KOPT-K1 (cell line): ENCODE measurements at regions not wholly inside any gene's neighbourhood (a gene's known extent, or its start where the extent isn't known, plus 50 kb on each side); places are given as distances from the start of the nearest gene placed in this dataset.
A peak's percentile ranks its signal among the peaks of the same experiment; 100 is the strongest.

Source experiments
- H3K27ac ChIP-seq: fragments of 200-600 bp; sonication (generic); 2 replicates; pipeline ENCODE4 v1.5.1; 2016; ENCODE audit warnings: antibody characterized with exemption, mild to moderate bottlenecking, low read depth, low read length; ENCODE audit not compliant: poor library complexity, severe bottlenecking
- H3K36me3 ChIP-seq: fragments of 200-600 bp; sonication (generic); 2 replicates; pipeline ENCODE4 v1.5.1; 2017; ENCODE audit warnings: antibody characterized with exemption, mild to moderate bottlenecking, low read length, moderate library complexity; ENCODE audit not compliant: insufficient read depth
- H3K9me3 ChIP-seq: fragments of 200-600 bp; sonication (generic); 2 replicates; pipeline ENCODE4 v1.5.1; 2017; ENCODE audit warnings: antibody characterized with exemption, low read length, mild to moderate bottlenecking; ENCODE audit not compliant: insufficient read depth, poor library complexity, severe bottlenecking

GRCh38 chr17:36705874-36706731 lies 104.7 kb downstream of the MRM1 start:
- no peak overlapping the region for H3K27ac ChIP-seq
- H3K36me3 ChIP-seq, result no peaks in the 10 kb centered on the region
- H3K9me3 ChIP-seq, result no peaks in the 10 kb centered on the region

- Histone ChIP-seq H3K9me3 (no peaks in the 10 kb centered on the region), H3K36me3 (no peaks in the 10 kb centered on the region), H3K27ac (no peak overlapping the region)
Observed at GRCh38 chr17:36707904-36708303, 106.5 kb downstream of the MRM1 start.

GRCh38 chr17:36714789-36715188 lies 113.4 kb downstream of the MRM1 start:
- no peaks in the 10 kb centered on the region for H3K36me3 ChIP-seq
- no peak overlapping the region for H3K27ac ChIP-seq

GRCh38 chr17:36715951-36716350 lies 114.6 kb downstream of the MRM1 start:
- H3K9me3 ChIP-seq, result no peaks in the 10 kb centered on the region
- no peaks in the 10 kb centered on the region for H3K36me3 ChIP-seq
- H3K27ac ChIP-seq, result no peak overlapping the region

More at GRCh38 chr17:36714789-36715188, 113.4 kb downstream of the MRM1 start:
- H3K9me3 ChIP-seq, result no peaks in the 10 kb centered on the region

- Histone ChIP-seq H3K27ac (no peak overlapping the region), H3K36me3 (no peaks in the 10 kb centered on the region), H3K9me3 (no peaks in the 10 kb centered on the region)
Observed at GRCh38 chr17:36717088-36717487, 115.7 kb downstream of the MRM1 start.

- no peaks in the 10 kb centered on the region for H3K9me3 ChIP-seq
- H3K27ac ChIP-seq, result no peak overlapping the region
- no peaks in the 10 kb centered on the region for H3K36me3 ChIP-seq
Observed at GRCh38 chr17:36720131-36720530, 118.7 kb downstream of the MRM1 start.

GRCh38 chr17:36721560-36722120 lies 120.3 kb downstream of the MRM1 start:
- H3K9me3 ChIP-seq, result no peaks in the 10 kb centered on the region
- no peaks in the 10 kb centered on the region for H3K36me3 ChIP-seq
- peak overlapping the region; percentile 89 for H3K27ac ChIP-seq

- H3K9me3 ChIP-seq, result no peaks in the 10 kb centered on the region
- H3K27ac ChIP-seq, result peak overlapping the region; percentile 89
- no peaks in the 10 kb centered on the region for H3K36me3 ChIP-seq
Observed at GRCh38 chr17:36722121-36722902, 120.9 kb downstream of the MRM1 start.

- Histone ChIP-seq H3K9me3 (no peaks in the 10 kb centered on the region), H3K36me3 (no peaks in the 10 kb centered on the region), H3K27ac (peak overlapping the region; percentile 89)
Observed at GRCh38 chr17:36722903-36723263, 121.5 kb downstream of the MRM1 start.

GRCh38 chr17:36723459-36724025 lies 122.2 kb downstream of the MRM1 start:
- Histone ChIP-seq H3K9me3 (no peaks in the 10 kb centered on the region), H3K27ac (peak overlapping the region; percentile 89), H3K36me3 (no peaks in the 10 kb centered on the region)

GRCh38 chr17:36726199-36726598 lies 124.8 kb downstream of the MRM1 start:
- Histone ChIP-seq H3K9me3 (no peaks in the 10 kb centered on the region), H3K27ac (peak overlapping the region; percentile 78), H3K36me3 (no peaks in the 10 kb centered on the region)

- Histone ChIP-seq H3K27ac (peak overlapping the region; percentile 78), H3K36me3 (no peaks in the 10 kb centered on the region), H3K9me3 (no peaks in the 10 kb centered on the region)
Observed at GRCh38 chr17:36727052-36727451, 125.7 kb downstream of the MRM1 start.

- Histone ChIP-seq H3K36me3 (no peaks in the 10 kb centered on the region), H3K9me3 (no peaks in the 10 kb centered on the region), H3K27ac (peak overlapping the region; percentile 78)
Observed at GRCh38 chr17:36727577-36727976, 126.2 kb downstream of the MRM1 start.

GRCh38 chr17:36728030-36728991 lies 126.9 kb downstream of the MRM1 start:
- H3K27ac ChIP-seq, result peak overlapping the region; percentile 78
- H3K9me3 ChIP-seq, result no peaks in the 10 kb centered on the region
- H3K36me3 ChIP-seq, result no peaks in the 10 kb centered on the region
